Astrocyte of the spinal cord (primary cell): ENCODE measurements at regions not wholly inside any gene's neighbourhood (a gene's known extent, or its start where the extent isn't known, plus 50 kb on each side); places are given as distances from the start of the nearest gene placed in this dataset.

Experiments
- DNase-seq: peaks from one replicate; pipeline ENCODE4 v3.0.0; 2011; ENCODE audit warnings: low read depth, low spot score
- H3K4me3 ChIP-seq: 2 replicates; pipeline ENCODE4 v1.5.1; 2011; ENCODE audit warnings: low read depth, mild to moderate bottlenecking, low read length, moderate library complexity
- in situ Hi-C: cut with HindIII; loops from 2 replicates; pipeline ENCODE4 v1.10.0; 2017; ENCODE audit warnings: low sequenced_read_pairs
- TF ChIP-seq, protein P1 (sequence below): IDR thresholded peaks from 2 replicates; pipeline ENCODE4 v1.5.1; 2012; ENCODE audit warnings: low read depth, mild to moderate bottlenecking, low read length, inconsistent platforms

DNA sequence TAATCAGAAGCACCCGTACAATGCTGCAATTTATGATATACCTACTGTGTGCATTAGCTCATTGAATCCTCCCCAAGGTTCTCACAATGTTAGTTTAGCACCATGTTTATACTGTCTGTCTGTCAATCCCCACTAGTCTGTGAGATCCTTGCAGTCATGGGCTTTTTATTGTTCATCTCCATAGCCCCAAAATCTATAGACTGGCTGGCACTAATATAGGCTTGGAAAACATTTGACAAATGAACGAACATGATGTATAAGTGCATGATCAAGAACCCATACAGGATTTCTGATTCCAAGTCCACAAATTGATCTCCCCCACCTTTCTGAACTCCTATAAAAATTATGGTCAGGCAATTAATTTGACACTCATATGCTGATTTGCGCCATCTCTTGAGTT is 290.0 kb downstream of the OMA1 start:
- H3K4me3 ChIP-seq, result no peak overlapping the region
- in situ Hi-C loops, result no loop called here
- no peak for DNase-seq
- TF ChIP-seq, protein P1, sequence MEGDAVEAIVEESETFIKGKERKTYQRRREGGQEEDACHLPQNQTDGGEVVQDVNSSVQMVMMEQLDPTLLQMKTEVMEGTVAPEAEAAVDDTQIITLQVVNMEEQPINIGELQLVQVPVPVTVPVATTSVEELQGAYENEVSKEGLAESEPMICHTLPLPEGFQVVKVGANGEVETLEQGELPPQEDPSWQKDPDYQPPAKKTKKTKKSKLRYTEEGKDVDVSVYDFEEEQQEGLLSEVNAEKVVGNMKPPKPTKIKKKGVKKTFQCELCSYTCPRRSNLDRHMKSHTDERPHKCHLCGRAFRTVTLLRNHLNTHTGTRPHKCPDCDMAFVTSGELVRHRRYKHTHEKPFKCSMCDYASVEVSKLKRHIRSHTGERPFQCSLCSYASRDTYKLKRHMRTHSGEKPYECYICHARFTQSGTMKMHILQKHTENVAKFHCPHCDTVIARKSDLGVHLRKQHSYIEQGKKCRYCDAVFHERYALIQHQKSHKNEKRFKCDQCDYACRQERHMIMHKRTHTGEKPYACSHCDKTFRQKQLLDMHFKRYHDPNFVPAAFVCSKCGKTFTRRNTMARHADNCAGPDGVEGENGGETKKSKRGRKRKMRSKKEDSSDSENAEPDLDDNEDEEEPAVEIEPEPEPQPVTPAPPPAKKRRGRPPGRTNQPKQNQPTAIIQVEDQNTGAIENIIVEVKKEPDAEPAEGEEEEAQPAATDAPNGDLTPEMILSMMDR, result no peak

DNA sequence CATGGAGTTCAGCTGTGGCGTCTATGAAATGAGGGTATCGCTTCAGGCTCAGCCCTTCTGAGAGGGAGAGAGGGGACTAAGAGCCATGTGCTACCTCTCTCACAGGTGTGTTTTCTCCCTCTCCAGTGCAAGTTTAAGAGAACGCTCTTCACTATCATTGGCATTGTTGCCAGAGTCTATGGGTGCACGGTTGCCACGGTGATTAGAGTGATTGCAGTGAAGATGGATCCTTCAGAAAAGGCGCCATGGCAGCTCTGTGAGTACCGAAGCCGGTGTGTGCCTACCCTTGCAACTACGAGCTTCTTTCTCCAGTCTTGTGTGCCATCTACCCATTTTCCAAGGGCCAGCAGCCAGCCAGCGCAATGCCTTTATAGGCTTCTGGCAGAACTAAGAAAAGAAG is 290.5 kb downstream of the OMA1 start:
- no peak for DNase-seq
- TF ChIP-seq, protein P1, result no peak
- no peak overlapping the region for H3K4me3 ChIP-seq
- in situ Hi-C loops, result no loop called here

DNA sequence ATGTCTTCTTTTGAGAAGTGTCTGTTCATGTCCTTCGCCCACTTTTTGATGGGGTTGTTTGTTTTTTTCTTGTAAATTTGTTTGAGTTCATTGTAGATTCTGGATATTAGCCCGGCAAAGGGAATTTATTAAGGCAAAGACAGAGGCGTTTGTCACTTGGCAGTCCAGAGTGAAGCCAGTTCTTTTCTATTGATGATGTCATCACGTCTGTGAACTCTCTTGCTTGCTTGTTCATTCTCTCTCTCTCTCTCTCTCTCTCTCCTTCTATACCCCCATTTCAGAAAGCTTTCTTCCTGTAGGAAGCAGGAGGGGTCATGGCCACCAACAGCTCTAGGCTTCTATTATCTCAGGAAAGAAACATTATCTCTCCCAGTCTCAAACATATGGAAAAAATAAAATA is 291.3 kb downstream of the OMA1 start:
- TF ChIP-seq, protein P1, result no peak
- no peak overlapping the region for H3K4me3 ChIP-seq
- in situ Hi-C loops, result no loop called here
- no peak for DNase-seq

DNA sequence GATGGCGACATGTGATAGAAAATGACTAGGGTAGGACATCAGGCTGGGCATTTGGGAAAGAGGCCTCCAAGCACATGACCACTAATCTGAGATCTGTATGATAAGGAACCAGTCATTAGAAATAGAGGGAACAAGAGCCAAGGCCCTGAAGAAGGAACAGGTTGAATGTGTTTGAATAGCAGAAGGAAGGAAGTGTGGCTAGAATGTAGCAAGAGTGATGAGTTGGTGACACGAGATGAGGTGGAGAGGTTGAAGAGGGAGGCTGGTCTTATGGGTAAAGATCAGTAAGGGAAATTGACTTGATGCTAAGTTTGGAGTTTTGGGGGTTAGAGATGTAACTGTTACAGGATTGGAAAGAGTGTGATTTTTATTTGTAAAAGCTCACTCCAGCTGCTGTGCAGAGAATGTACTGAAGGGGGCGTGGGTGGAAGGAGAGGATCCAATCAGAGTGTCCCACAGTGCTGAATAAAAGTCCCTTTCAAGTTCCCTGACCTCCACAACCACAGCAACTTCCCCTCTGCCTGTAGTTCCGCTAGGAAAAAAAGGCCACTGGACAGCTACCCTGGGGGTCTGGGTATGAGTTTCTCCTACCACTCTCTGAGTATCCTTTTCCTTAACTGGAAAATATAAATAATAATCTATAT is 295.0 kb downstream of the OMA1 start:
- H3K4me3 ChIP-seq, result no peak overlapping the region
- no peak for DNase-seq
- TF ChIP-seq, protein P1, result peak; percentile 16
- in situ Hi-C loops, result no loop called here

DNA sequence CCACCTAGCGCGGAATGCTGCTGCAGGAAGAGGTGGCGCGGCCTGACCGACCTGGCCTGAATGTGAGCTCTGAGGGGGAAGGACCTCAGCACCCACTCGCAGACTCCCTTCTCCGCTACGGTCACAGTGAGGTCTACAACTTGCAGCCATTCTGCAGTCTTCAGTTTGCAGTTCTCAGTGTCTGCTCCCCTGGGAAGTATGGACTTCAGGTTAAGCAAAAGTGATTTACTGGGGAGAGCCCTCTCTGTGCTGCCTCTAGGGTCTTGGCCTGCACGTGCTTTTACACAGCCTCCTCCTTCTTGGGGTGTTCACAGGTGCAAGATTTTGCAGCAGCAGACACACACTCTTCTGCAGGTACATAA is 296.0 kb downstream of the OMA1 start:
- peak overlapping the region; percentile 18 for H3K4me3 ChIP-seq
- no peak for DNase-seq
- TF ChIP-seq, protein P1, result no peak
- in situ Hi-C loops, result no loop called here

DNA sequence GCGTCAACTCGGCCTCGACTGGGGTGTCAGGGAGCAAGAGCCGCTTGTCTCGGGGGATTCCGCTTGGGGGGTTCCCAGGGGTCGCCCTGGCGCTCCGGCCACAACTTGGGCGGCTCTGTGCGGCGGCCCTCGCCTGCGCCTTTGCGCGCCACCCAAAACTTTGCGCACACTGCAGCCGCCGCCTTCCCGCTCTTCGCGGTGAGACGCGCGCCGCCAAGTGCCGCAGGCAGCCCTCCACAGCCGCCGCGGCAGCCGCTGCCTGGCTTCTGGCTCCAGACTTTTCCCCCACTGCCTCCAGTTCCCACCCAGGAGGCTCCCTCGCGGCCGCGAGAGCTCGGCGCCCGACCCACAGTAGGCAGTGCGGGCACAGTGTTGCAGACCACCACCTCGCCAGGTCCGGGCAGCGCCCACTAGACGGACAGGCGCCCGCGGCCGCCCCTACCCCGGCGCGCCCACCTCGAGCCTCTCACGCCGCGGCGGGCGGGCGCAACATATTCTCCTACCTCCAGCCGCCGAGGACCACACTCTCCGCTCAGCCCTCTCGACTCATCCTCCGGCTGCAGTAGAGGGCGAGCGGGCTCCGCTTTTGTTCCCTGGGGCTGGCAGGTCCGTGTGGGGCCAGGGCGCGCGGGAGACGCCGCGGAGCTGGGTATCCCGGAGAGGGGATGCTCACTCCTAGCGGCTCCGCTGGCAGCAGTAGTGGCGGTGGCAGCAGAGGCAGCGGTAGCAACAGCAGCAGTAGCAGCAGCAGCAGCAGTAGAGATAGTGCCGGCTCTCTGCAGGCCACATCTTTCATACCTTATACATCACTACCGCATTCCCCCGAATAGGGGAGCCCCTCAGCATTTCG is 296.6 kb downstream of the OMA1 start:
- TF ChIP-seq, protein P1, result peak; percentile 8
- DNase-seq, result peak; percentile 32
- in situ Hi-C loops, result no loop called here
- H3K4me3 ChIP-seq, result peak overlapping the region; percentile 18
